ENCODE measurements at regions not wholly inside any gene's neighbourhood (a gene's known extent, or its start where the extent isn't known, plus 50 kb on each side); places are given as distances from the start of the nearest gene placed in this dataset.
"Not testable (repeated sequence)": the region's sequence is repeated elsewhere in the genome, so short reads cannot be mapped to it uniquely, and the experiment has no call there.

GRCh38 chr18:10247021-10247741, 207.3 kb upstream of the APCDD1 start:
- no peak for DNase-seq (ENCODE audit: low read depth)

GRCh38 chr18:10247742-10248082, 206.7 kb upstream of the APCDD1 start:
- no peak for DNase-seq (ENCODE audit: low read depth)

- no peak for DNase-seq (ENCODE audit: low read depth)
Observed at GRCh38 chr18:10248738-10249137, 205.7 kb upstream of the APCDD1 start.

GRCh38 chr18:10249270-10249669, 205.2 kb upstream of the APCDD1 start:
- DNase-seq (ENCODE audit: low read depth) = no peak

- no peak for DNase-seq (ENCODE audit: low read depth)
Observed at GRCh38 chr18:10249801-10250200, 204.6 kb upstream of the APCDD1 start.

- no peak for DNase-seq (ENCODE audit: low read depth)
Observed at GRCh38 chr18:10252494-10252893, 201.9 kb upstream of the APCDD1 start.

- DNase-seq (ENCODE audit: low read depth) = no peak
Observed at GRCh38 chr18:10252952-10253705, 201.3 kb upstream of the APCDD1 start.

GRCh38 chr18:10256276-10256675, 198.2 kb upstream of the APCDD1 start:
- DNase-seq (ENCODE audit: low read depth) = not testable (repeated sequence)

GRCh38 chr18:10258836-10259474, 195.5 kb upstream of the APCDD1 start:
- DNase-seq (ENCODE audit: low read depth) = no peak

- no peak for DNase-seq (ENCODE audit: low read depth)
Observed at GRCh38 chr18:10259901-10260300, 194.5 kb upstream of the APCDD1 start.

- no peak for DNase-seq (ENCODE audit: low read depth)
Observed at GRCh38 chr18:10261344-10262276, 192.8 kb upstream of the APCDD1 start.

GRCh38 chr18:10262566-10262965, 191.9 kb upstream of the APCDD1 start:
- DNase-seq (ENCODE audit: low read depth) = no peak

- DNase-seq (ENCODE audit: low read depth) = no peak
Observed at GRCh38 chr18:10264260-10264659, 190.2 kb upstream of the APCDD1 start.

GRCh38 chr18:10265560-10266333, 188.7 kb upstream of the APCDD1 start:
- DNase-seq (ENCODE audit: low read depth) = no peak

GRCh38 chr18:10266334-10266590, 188.2 kb upstream of the APCDD1 start:
- no peak for DNase-seq (ENCODE audit: low read depth)

GRCh38 chr18:10269261-10269660, 185.2 kb upstream of the APCDD1 start:
- DNase-seq (ENCODE audit: low read depth) = no peak

GRCh38 chr18:10270151-10270571, 184.3 kb upstream of the APCDD1 start:
- no peak for DNase-seq (ENCODE audit: low read depth)

GRCh38 chr18:10271481-10271880, 183.0 kb upstream of the APCDD1 start:
- DNase-seq (ENCODE audit: low read depth) = no peak

GRCh38 chr18:10274301-10274700, 180.1 kb upstream of the APCDD1 start:
- no peak for DNase-seq (ENCODE audit: low read depth)

GRCh38 chr18:10275486-10275885, 178.9 kb upstream of the APCDD1 start:
- DNase-seq (ENCODE audit: low read depth) = no peak

GRCh38 chr18:10278265-10278664, 176.2 kb upstream of the APCDD1 start:
- DNase-seq (ENCODE audit: low read depth) = no peak
